Mesenchymal stem cell (in vitro differentiated cells and primary cell): ENCODE measurements at regions not wholly inside any gene's neighbourhood (a gene's known extent, or its start where the extent isn't known, plus 50 kb on each side); places are given as distances from the start of the nearest gene placed in this dataset.

Experiments used
- DNase-seq: peaks from one replicate; pipeline ENCODE4 v3.0.0-alpha.2; 2013
- H2AFZ ChIP-seq: one replicate; pipeline ENCODE4 v1.6.1; 2013; ENCODE audit warnings: low read depth, mild to moderate bottlenecking, control low read depth, inconsistent platforms, low read length, moderate library complexity
- H2AK5ac ChIP-seq: 2 replicates; pipeline ENCODE4 v1.6.1; 2013; ENCODE audit warnings: low read length, moderate library complexity, mild to moderate bottlenecking, inconsistent platforms; ENCODE audit not compliant: severe bottlenecking
- H2BK120ac ChIP-seq: one replicate; pipeline ENCODE4 v1.6.1; 2013; ENCODE audit warnings: low read depth, mild to moderate bottlenecking, inconsistent platforms, low read length, moderate library complexity
- H2BK12ac ChIP-seq, 2 experiments: one replicate each; pipeline ENCODE4 v1.6.1; 2013; ENCODE audit warnings: inconsistent platforms in 2 of 2, low read length in 2 of 2, mild to moderate bottlenecking in 2 of 2, moderate library complexity in 2 of 2, control low read depth in 1 of 2
- H2BK15ac ChIP-seq: one replicate; pipeline ENCODE4 v1.6.1; 2013; ENCODE audit warnings: mild to moderate bottlenecking, low read depth, inconsistent platforms; ENCODE audit not compliant: poor library complexity, severe bottlenecking
- H2BK5ac ChIP-seq: 2 replicates; pipeline ENCODE4 v1.6.1; 2013; ENCODE audit warnings: low read depth, mild to moderate bottlenecking, low read length, control low read depth, inconsistent platforms; ENCODE audit not compliant: poor library complexity, severe bottlenecking
- H3K14ac ChIP-seq, 2 experiments: one replicate each; pipeline ENCODE4 v1.6.1; 2013; ENCODE audit warnings: inconsistent platforms in 2 of 2, low read length in 2 of 2, control low read depth in 1 of 2, mild to moderate bottlenecking in 1 of 2, moderate library complexity in 1 of 2
- H3K18ac ChIP-seq, 2 experiments: one replicate each; pipeline ENCODE4 v1.6.1; 2013; ENCODE audit warnings: inconsistent platforms in 2 of 2, low read length in 2 of 2, control low read depth in 1 of 2, low read depth in 1 of 2, mild to moderate bottlenecking in 1 of 2
- H3K23ac ChIP-seq, 2 experiments: one replicate each; pipeline ENCODE4 v1.6.1; 2013; ENCODE audit warnings: inconsistent platforms in 2 of 2, low read length in 2 of 2, mild to moderate bottlenecking in 2 of 2, moderate library complexity in 2 of 2, control low read depth in 1 of 2
- H3K27ac ChIP-seq: 2 replicates; pipeline ENCODE4 v1.5.1; 2013; ENCODE audit warnings: mild to moderate bottlenecking, moderate library complexity, low read length, control low read depth, inconsistent platforms; ENCODE audit not compliant: poor library complexity, severe bottlenecking
- H3K27me3 ChIP-seq, 2 experiments: 2 replicates each; pipeline versions ENCODE4 v1.6.1 to v1.7.0; 2013; ENCODE audit warnings: low read length in 2 of 2, mild to moderate bottlenecking in 2 of 2, moderate library complexity in 2 of 2, control low read depth in 1 of 2, inconsistent platforms in 1 of 2; ENCODE audit not compliant: control insufficient read depth in 1 of 2, insufficient read depth in 1 of 2
- H3K36me3 ChIP-seq, 2 experiments: 2 replicates each; pipeline versions ENCODE4 v1.6.1 to v1.7.0; 2013; ENCODE audit warnings: low read length in 2 of 2, control low read depth in 1 of 2, inconsistent platforms in 1 of 2, low read depth in 1 of 2, mild to moderate bottlenecking in 1 of 2; ENCODE audit not compliant: insufficient read depth in 2 of 2, control insufficient read depth in 1 of 2
- H3K4ac ChIP-seq, 2 experiments: one replicate each; pipeline ENCODE4 v1.6.1; 2013; ENCODE audit warnings: inconsistent platforms in 2 of 2, low read length in 2 of 2, mild to moderate bottlenecking in 2 of 2, moderate library complexity in 2 of 2, control low read depth in 1 of 2, low read depth in 1 of 2
- H3K4me1 ChIP-seq: 2 replicates; pipeline ENCODE4 v1.6.1; 2013; ENCODE audit warnings: low read depth, low read length, control low read depth; ENCODE audit not compliant: control insufficient read depth, insufficient read depth
- H3K4me2 ChIP-seq: 2 replicates; pipeline ENCODE4 v1.6.1; 2013; ENCODE audit warnings: low read length, mild to moderate bottlenecking, inconsistent platforms; ENCODE audit not compliant: poor library complexity, severe bottlenecking
- H3K4me3 ChIP-seq, 2 experiments: 2 replicates each; pipeline versions ENCODE4 v1.5.1 to v1.7.0; 2013; ENCODE audit warnings: low read length in 2 of 2, mild to moderate bottlenecking in 2 of 2, control low read depth in 1 of 2, low read depth in 1 of 2; ENCODE audit not compliant: insufficient read depth in 1 of 2
- H3K79me1 ChIP-seq: replicated peaks from 2 replicates; pipeline ENCODE4 v1.6.1; 2013; ENCODE audit warnings: mild to moderate bottlenecking, control low read depth, low read length, inconsistent platforms; ENCODE audit not compliant: poor library complexity, severe bottlenecking
- H3K9ac ChIP-seq: 2 replicates; pipeline ENCODE4 v1.7.0; 2013; ENCODE audit warnings: mild to moderate bottlenecking, low read length, moderate library complexity
- H3K9me3 ChIP-seq: 2 replicates; pipeline ENCODE4 v1.7.0; 2013; ENCODE audit warnings: mild to moderate bottlenecking, low read length; ENCODE audit not compliant: control insufficient read depth
- H4K8ac ChIP-seq: one replicate; pipeline ENCODE4 v1.6.1; 2013; ENCODE audit warnings: inconsistent platforms, mild to moderate bottlenecking, low read length, moderate library complexity
- H4K91ac ChIP-seq: one replicate; pipeline ENCODE4 v1.6.1; 2013; ENCODE audit warnings: mild to moderate bottlenecking, low read length, inconsistent platforms
- WGBS: methylation state at CpG from one replicate; pipeline ENCODE4 v1.1.7; 2013; ENCODE audit warnings: mixed read lengths; 5-methylcytosine and 5-hydroxymethylcytosine counted together

GRCh38 chr14:45949479-45949878 lies 696.5 kb upstream of the MIS18BP1 start:
- Histone ChIP-seq H2AK5ac (no peak overlapping the region), H4K8ac (no peak overlapping the region), H3K9ac (no peak overlapping the region), H3K79me1 (no peaks in the 10 kb centered on the region), H2BK15ac (no peak overlapping the region), H3K4me3 (no peak overlapping the region), H3K14ac (no peak overlapping the region), H3K36me3 (no peaks in the 10 kb centered on the region), H2BK12ac (no peak overlapping the region), H3K18ac (no peak overlapping the region), H2BK120ac (no peak overlapping the region), H3K27me3 (no peaks in the 10 kb centered on the region), H3K9me3 (peaks cover 3% of the 10 kb centered on the region), H3K27ac (no peak overlapping the region), H2BK5ac (no peak overlapping the region), H2AFZ (no peak overlapping the region), H3K23ac (no peak overlapping the region), H3K4me1 (no peaks in the 10 kb centered on the region), H3K4ac (no peak overlapping the region), H3K4me2 (no peak overlapping the region), H4K91ac (no peak overlapping the region)
- 82% methylated on average over 2 of the region's 2 CpGs for WGBS
- DNase-seq: no peak

DNA sequence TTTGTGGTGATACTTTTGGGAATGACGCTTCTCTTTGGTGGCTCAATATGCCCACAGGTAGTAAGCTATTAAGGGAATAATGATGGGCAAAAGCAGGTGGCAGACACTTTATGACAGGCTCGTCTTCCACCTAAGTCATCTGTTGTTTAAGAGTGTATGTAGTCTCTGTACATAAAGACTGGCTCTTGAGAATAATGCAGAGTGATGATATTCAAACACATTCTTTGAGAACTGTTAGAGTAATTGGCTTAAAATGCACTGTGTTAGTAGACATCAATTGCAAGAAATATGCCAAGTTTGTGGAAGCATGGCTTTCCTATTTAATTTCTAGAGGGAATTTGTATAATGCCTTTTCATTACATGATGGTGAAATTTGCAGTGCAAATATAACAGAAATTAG lies 694.8 kb upstream of the MIS18BP1 start:
- Histone ChIP-seq H3K27ac (no peak overlapping the region), H3K36me3 (no peaks in the 10 kb centered on the region), H4K91ac (no peak overlapping the region), H3K4ac (no peak overlapping the region), H2BK12ac (no peak overlapping the region), H3K4me3 (no peak overlapping the region), H2BK5ac (no peak overlapping the region), H3K4me2 (no peak overlapping the region), H3K23ac (no peak overlapping the region), H2AFZ (no peak overlapping the region), H3K4me1 (no peaks in the 10 kb centered on the region), H2AK5ac (no peak overlapping the region), H3K9ac (no peak overlapping the region), H4K8ac (no peak overlapping the region), H3K27me3 (no peaks in the 10 kb centered on the region), H3K79me1 (no peaks in the 10 kb centered on the region), H3K9me3 (peaks cover 3% of the 10 kb centered on the region), H2BK120ac (no peak overlapping the region), H2BK15ac (no peak overlapping the region), H3K18ac (no peak overlapping the region), H3K14ac (no peak overlapping the region)
- no peak for DNase-seq
- 95% methylated on average over 2 of the region's 2 CpGs for WGBS

DNA sequence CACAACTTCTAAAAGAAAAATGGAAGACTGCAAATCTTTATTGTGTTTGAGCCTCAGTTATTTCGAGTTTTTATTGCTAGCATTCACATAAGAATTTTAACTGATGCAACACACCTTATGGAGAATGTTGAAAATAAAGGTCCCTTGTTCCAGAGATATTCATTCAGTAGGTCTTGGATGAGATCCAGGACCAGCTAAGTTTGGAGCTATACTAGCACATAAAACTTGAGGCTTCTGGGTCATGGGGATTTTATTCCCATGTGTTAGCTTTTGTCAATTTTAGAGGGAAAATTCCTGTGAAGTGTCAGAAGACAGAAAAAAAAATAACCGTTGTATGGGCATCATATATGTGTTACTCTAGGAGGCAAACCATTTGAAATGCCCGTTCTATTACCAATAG lies 693.2 kb upstream of the MIS18BP1 start:
- Histone ChIP-seq H3K4ac (no peak overlapping the region), H3K27me3 (no peaks in the 10 kb centered on the region), H2AFZ (no peak overlapping the region), H3K9ac (no peak overlapping the region), H4K8ac (no peak overlapping the region), H3K14ac (no peak overlapping the region), H2BK12ac (no peak overlapping the region), H2BK5ac (no peak overlapping the region), H3K36me3 (no peaks in the 10 kb centered on the region), H3K4me1 (no peaks in the 10 kb centered on the region), H2BK120ac (no peak overlapping the region), H3K79me1 (no peaks in the 10 kb centered on the region), H3K23ac (no peak overlapping the region), H2AK5ac (no peak overlapping the region), H3K27ac (no peak overlapping the region), H3K4me3 (no peak overlapping the region), H2BK15ac (no peak overlapping the region), H3K18ac (no peak overlapping the region), H3K4me2 (no peak overlapping the region), H3K9me3 (peaks cover 3% of the 10 kb centered on the region), H4K91ac (no peak overlapping the region)
- DNase-seq: no peak
- WGBS: 83% methylated on average over 2 of the region's 3 CpGs

GRCh38 chr14:45940318-45940717 lies 687.3 kb upstream of the MIS18BP1 start:
- Histone ChIP-seq H2BK120ac (no peak overlapping the region), H2AFZ (no peak overlapping the region), H3K9me3 (peaks cover 8% of the 10 kb centered on the region), H4K8ac (no peak overlapping the region), H3K4ac (no peak overlapping the region), H3K4me1 (no peaks in the 10 kb centered on the region), H3K79me1 (no peaks in the 10 kb centered on the region), H3K27ac (no peak overlapping the region), H3K14ac (no peak overlapping the region), H2BK15ac (no peak overlapping the region), H3K18ac (no peak overlapping the region), H2BK5ac (no peak overlapping the region), H3K27me3 (no peaks in the 10 kb centered on the region), H3K4me2 (no peak overlapping the region), H3K4me3 (no peak overlapping the region), H3K9ac (no peak overlapping the region), H4K91ac (no peak overlapping the region), H2AK5ac (no peak overlapping the region), H3K36me3 (no peaks in the 10 kb centered on the region), H3K23ac (no peak overlapping the region), H2BK12ac (no peak overlapping the region)
- DNase-seq: no peak
